Activated naive CD8-positive, alpha-beta T cell treated with anti-CD3 and anti-CD28 coated beads, Interleukin-2, amount 10 ng/mL, durations not matched to agents 7 days and 5 days (primary cell): ENCODE measurements at regions not wholly inside any gene's neighbourhood (a gene's known extent, or its start where the extent isn't known, plus 50 kb on each side); places are given as distances from the start of the nearest gene placed in this dataset.

Experiments used
- ATAC-seq: fragments of 150-1000 bp; cut with Tn5 transposase; one replicate; pipeline ENCODE4 v1.10.0; 2021; ENCODE audit warnings: low read depth, moderate library complexity
- POLR2A ChIA-PET: fragments of 350-600 bp; sonication (Branson Sonifier 250); formaldehyde crosslinking; loops from one replicate; lab custom pipeline; 2021; ENCODE audit warnings: antibody characterized with exemption; lab: Charles Lee
- DNase-seq: peaks from one replicate; pipeline ENCODE4 v3.0.0; 2021
- H3K27ac Mint-ChIP-seq: one replicate; pipeline ENCODE4 v1.8.0; 2022; ENCODE audit warnings: mild to moderate bottlenecking, mixed read lengths
- H3K27me3 Mint-ChIP-seq: one replicate; pipeline ENCODE4 v1.8.0; 2022; ENCODE audit warnings: mild to moderate bottlenecking, moderate library complexity, mixed read lengths
- H3K36me3 Mint-ChIP-seq: one replicate; pipeline ENCODE4 v1.8.0; 2021; ENCODE audit warnings: mild to moderate bottlenecking, mixed read lengths
- H3K4me1 Mint-ChIP-seq: one replicate; pipeline ENCODE4 v1.8.0; 2021; ENCODE audit warnings: mixed read lengths
- H3K4me3 Mint-ChIP-seq: one replicate; pipeline ENCODE4 v1.8.0; 2022; ENCODE audit warnings: mild to moderate bottlenecking, moderate library complexity, mixed read lengths
- H3K9me3 Mint-ChIP-seq: one replicate; pipeline ENCODE4 v1.8.0; 2021; ENCODE audit warnings: mixed read lengths

- DNase-seq = no peak
- no peaks in the 10 kb centered on the region for H3K27me3 Mint-ChIP-seq
- ATAC-seq = no peak
- no peak overlapping the region for H3K4me3 Mint-ChIP-seq
- no peaks in the 10 kb centered on the region for H3K9me3 Mint-ChIP-seq
- no peak overlapping the region for H3K27ac Mint-ChIP-seq
- H3K4me1 Mint-ChIP-seq = no peaks in the 10 kb centered on the region
- POLR2A ChIA-PET = no interaction called here
- H3K36me3 Mint-ChIP-seq = no peaks in the 10 kb centered on the region
Observed at GRCh38 chrX:125378205-125378604, 58.5 kb downstream of the TEX13C start.

- Mint-ChIP-seq H3K27me3 (no peaks in the 10 kb centered on the region), H3K27ac (no peak overlapping the region), H3K36me3 (no peaks in the 10 kb centered on the region), H3K9me3 (no peaks in the 10 kb centered on the region), H3K4me1 (no peaks in the 10 kb centered on the region), H3K4me3 (no peak overlapping the region)
- DNase-seq (no peak), ATAC-seq (no peak)
- POLR2A ChIA-PET = no interaction called here
Observed at GRCh38 chrX:125378770-125379169, 59.1 kb downstream of the TEX13C start.

DNA sequence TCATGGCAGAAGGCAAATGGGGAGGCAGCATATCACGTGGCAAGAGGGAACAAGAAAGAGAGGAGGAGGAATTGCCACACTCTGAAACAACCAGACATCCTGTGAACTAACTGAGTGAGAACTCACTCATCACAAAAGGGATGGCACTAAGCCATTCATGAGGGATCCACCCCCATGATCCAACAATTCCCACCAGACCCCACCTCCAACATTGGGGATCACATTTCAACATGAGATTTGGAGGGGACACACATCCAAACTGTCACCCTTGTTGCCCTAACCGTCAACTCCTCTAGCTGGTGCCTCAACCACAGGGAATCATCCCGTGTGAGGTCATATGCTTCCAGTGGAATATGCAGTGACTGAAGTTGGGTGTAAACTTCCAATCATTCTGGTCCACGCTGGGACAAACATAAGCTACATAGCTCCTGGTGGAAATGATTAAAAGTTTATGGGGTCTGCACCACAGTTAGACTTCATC, 62.5 kb downstream of the TEX13C start:
- H3K9me3 Mint-ChIP-seq = no peaks in the 10 kb centered on the region
- POLR2A ChIA-PET = no interaction called here
- H3K27ac Mint-ChIP-seq = no peak overlapping the region
- no peaks in the 10 kb centered on the region for H3K36me3 Mint-ChIP-seq
- H3K4me3 Mint-ChIP-seq = no peak overlapping the region
- H3K27me3 Mint-ChIP-seq = no peaks in the 10 kb centered on the region
- no peaks in the 10 kb centered on the region for H3K4me1 Mint-ChIP-seq
- no peak for ATAC-seq
- DNase-seq = no peak

DNA sequence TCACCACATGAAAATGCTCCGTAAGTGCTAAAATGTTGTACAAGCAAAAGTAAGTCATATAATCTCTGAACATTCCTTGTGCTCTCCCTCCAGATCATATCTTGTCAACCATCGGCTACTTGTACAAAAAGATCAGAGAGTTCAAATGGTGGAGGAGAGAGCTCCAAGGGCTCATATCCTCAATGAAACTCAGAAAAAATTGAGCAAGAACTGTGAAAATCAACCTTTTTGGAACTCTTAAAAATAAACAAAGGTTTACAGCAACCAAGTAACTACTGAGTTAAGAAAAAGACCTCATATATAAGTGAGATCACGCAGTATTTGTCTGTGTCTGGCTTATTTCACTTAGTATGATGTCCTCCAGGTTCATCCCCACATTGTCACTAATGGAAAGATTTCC, 63.2 kb downstream of the TEX13C start:
- ATAC-seq (no peak), DNase-seq (no peak)
- Mint-ChIP-seq H3K36me3 (no peaks in the 10 kb centered on the region), H3K9me3 (no peaks in the 10 kb centered on the region), H3K27ac (no peak overlapping the region), H3K4me3 (no peak overlapping the region), H3K27me3 (no peaks in the 10 kb centered on the region), H3K4me1 (no peaks in the 10 kb centered on the region)
- POLR2A ChIA-PET = no interaction called here

DNA sequence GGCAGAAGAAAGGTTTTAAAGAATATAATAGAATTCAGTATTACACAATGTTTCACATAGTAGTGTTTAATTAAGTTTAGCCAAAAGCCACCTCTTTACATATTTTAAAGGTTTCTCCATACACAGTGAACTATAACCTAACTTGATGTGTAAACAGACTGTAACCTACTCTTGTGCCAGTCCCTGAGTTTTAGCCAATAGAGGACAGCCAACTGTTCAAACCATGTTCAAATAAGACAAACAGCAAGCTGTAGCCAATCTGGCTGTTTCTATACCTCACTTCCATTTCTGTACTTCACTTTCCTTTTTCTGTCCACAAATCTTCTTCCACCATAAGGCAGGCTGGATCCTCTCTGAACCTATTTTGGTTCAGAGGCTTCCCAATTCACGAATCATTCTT, 65.2 kb downstream of the TEX13C start:
- no peaks in the 10 kb centered on the region for H3K9me3 Mint-ChIP-seq
- H3K4me3 Mint-ChIP-seq = no peak overlapping the region
- POLR2A ChIA-PET = no interaction called here
- H3K27ac Mint-ChIP-seq = no peak overlapping the region
- DNase-seq (no peak), ATAC-seq (no peak)
- no peaks in the 10 kb centered on the region for H3K36me3 Mint-ChIP-seq
- no peaks in the 10 kb centered on the region for H3K27me3 Mint-ChIP-seq
- H3K4me1 Mint-ChIP-seq = no peaks in the 10 kb centered on the region

- H3K36me3 Mint-ChIP-seq = no peaks in the 10 kb centered on the region
- ATAC-seq (no peak), DNase-seq (no peak)
- no peak overlapping the region for H3K4me3 Mint-ChIP-seq
- H3K9me3 Mint-ChIP-seq = no peaks in the 10 kb centered on the region
- POLR2A ChIA-PET = no interaction called here
- no peaks in the 10 kb centered on the region for H3K27me3 Mint-ChIP-seq
- H3K4me1 Mint-ChIP-seq = no peaks in the 10 kb centered on the region
- no peak overlapping the region for H3K27ac Mint-ChIP-seq
Observed at GRCh38 chrX:125387945-125388344, 68.3 kb downstream of the TEX13C start.

DNA sequence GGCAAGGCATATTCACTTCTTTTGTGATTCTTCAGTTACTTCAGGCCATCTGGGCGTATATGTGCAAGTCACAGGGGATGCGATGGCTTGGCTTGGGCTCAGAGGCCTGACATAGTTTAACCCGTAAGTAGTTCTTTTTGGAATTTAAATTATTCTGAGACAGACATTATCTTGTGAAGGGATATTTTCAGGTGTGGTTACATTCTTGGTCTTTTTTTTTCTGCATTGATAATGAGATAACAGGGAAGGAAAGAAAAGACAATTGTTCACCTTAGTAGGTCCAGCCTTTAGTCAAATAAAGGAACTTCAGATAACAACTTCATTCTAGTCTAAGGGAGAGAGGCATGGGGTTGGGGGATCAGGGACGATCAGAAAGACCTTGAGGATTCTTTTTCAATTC, 74.8 kb downstream of the TEX13C start:
- ATAC-seq (no peak), DNase-seq (no peak)
- POLR2A ChIA-PET = no interaction called here
- Mint-ChIP-seq H3K27ac (no peak overlapping the region), H3K9me3 (no peaks in the 10 kb centered on the region), H3K4me1 (no peaks in the 10 kb centered on the region), H3K36me3 (no peaks in the 10 kb centered on the region), H3K27me3 (no peaks in the 10 kb centered on the region), H3K4me3 (no peak overlapping the region)

- ATAC-seq (no peak), DNase-seq (no peak)
- Mint-ChIP-seq H3K27ac (no peak overlapping the region), H3K4me1 (no peaks in the 10 kb centered on the region), H3K9me3 (no peaks in the 10 kb centered on the region), H3K36me3 (no peaks in the 10 kb centered on the region), H3K4me3 (no peak overlapping the region), H3K27me3 (no peaks in the 10 kb centered on the region)
- POLR2A ChIA-PET = interaction anchor here (0.6 kb wide), 1 partner anchor 99 kb away, joined by 3 read pairs; no protein-coding TSS in a partner anchor
Observed at GRCh38 chrX:125395626-125396025, 76.0 kb downstream of the TEX13C start.

- POLR2A ChIA-PET = no interaction called here
- DNase-seq = no peak
- Mint-ChIP-seq H3K27me3 (no peaks in the 10 kb centered on the region), H3K4me1 (no peaks in the 10 kb centered on the region), H3K9me3 (no peaks in the 10 kb centered on the region), H3K4me3 (no peak overlapping the region), H3K27ac (no peak overlapping the region), H3K36me3 (no peaks in the 10 kb centered on the region)
- ATAC-seq = no peak
Observed at GRCh38 chrX:125398959-125399440, 79.3 kb downstream of the TEX13C start.

DNA sequence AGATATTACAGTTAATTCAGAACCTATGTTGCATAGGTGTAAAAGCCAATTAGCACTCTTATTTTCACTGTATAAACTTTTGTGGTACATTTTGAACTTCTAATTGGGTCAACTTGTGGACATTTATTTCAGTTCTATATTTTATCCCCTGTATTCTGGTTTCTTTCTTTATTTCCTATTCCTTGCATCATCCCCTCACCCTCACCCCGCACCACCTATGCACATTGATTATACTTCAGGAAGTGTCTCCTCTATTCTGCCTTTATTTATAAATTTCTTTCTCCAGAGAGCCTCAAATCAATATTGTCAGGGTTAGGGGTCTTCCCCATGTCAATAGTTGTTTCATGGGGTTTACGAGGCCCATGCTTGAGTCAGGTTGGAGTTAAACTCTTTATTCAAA, 83.1 kb downstream of the TEX13C start:
- Mint-ChIP-seq H3K4me3 (no peak overlapping the region), H3K4me1 (no peaks in the 10 kb centered on the region), H3K27ac (no peak overlapping the region), H3K36me3 (no peaks in the 10 kb centered on the region), H3K9me3 (peaks cover 1% of the 10 kb centered on the region), H3K27me3 (no peaks in the 10 kb centered on the region)
- ATAC-seq (no peak), DNase-seq (no peak)
- POLR2A ChIA-PET = no interaction called here

DNA sequence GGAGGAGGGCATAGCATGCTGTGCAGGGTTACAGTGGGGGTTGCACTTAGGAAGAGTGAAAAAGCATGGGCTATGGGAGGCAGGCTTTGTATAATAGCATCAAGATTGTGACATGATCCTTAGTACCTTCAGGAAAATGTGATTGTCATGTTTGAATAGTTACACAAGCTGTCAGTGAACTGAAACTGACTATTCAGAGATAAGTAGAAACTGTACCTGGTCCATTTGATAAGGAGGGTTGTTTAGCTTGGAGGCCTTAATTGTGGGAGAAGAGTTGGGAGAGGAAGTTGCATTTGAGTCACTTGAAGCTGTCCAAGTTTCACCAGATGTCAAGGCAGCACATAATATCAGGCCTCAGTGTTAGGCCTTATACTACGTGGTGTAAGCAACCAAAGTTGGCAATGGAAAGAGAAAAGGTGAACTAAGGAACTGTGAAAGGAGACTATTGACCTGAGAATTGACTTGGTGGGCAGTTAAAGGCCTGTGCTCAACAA, 85.0 kb downstream of the TEX13C start:
- no peak for DNase-seq
- no peak for ATAC-seq
- Mint-ChIP-seq H3K27me3 (no peaks in the 10 kb centered on the region), H3K4me1 (no peaks in the 10 kb centered on the region), H3K27ac (no peak overlapping the region), H3K4me3 (no peak overlapping the region), H3K9me3 (peaks cover 1% of the 10 kb centered on the region), H3K36me3 (no peaks in the 10 kb centered on the region)
- POLR2A ChIA-PET = no interaction called here

GRCh38 chrX:125405339-125405738, 85.7 kb downstream of the TEX13C start:
- H3K27me3 Mint-ChIP-seq = no peaks in the 10 kb centered on the region

DNA sequence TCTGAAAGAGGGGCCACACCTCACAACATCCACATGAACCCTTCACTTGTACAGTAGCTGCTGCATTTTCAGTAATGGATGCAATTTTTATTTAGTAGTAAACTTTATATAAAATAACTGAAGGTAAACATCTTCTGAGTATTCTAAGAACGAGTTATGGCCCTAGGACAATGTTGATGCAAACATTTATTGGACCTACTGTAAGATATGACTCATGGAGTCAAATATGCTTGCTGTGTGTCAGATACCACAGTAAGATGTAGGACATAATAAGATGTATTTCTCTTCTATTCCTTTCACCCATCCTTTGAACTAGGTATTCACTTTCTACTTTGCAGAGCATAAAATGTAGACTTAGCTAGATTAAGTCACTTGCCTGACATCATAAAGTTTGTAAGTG, 87.6 kb downstream of the TEX13C start:
- peaks cover 1% of the 10 kb centered on the region for H3K9me3 Mint-ChIP-seq
- H3K4me1 Mint-ChIP-seq = no peaks in the 10 kb centered on the region
- no peak overlapping the region for H3K27ac Mint-ChIP-seq
- no peaks in the 10 kb centered on the region for H3K27me3 Mint-ChIP-seq
- POLR2A ChIA-PET = no interaction called here
- H3K4me3 Mint-ChIP-seq = no peak overlapping the region
- no peak for ATAC-seq
- H3K36me3 Mint-ChIP-seq = no peaks in the 10 kb centered on the region
- no peak for DNase-seq

More at GRCh38 chrX:125405339-125405738, 85.7 kb downstream of the TEX13C start:
- Mint-ChIP-seq H3K4me3 (no peak overlapping the region), H3K27ac (no peak overlapping the region), H3K9me3 (peaks cover 1% of the 10 kb centered on the region), H3K36me3 (no peaks in the 10 kb centered on the region), H3K4me1 (no peaks in the 10 kb centered on the region)
- ATAC-seq (no peak), DNase-seq (no peak)
- POLR2A ChIA-PET = interaction anchor here (0.6 kb wide), 1 partner anchor 1562 kb away, joined by 3 read pairs; no protein-coding TSS in a partner anchor

GRCh38 chrX:125420809-125421208, 101.1 kb downstream of the TEX13C start:
- Mint-ChIP-seq H3K36me3 (no peaks in the 10 kb centered on the region), H3K9me3 (no peaks in the 10 kb centered on the region), H3K27me3 (peaks cover 2% of the 10 kb centered on the region), H3K27ac (no peak overlapping the region), H3K4me1 (no peaks in the 10 kb centered on the region), H3K4me3 (no peak overlapping the region)
- ATAC-seq (no peak), DNase-seq (no peak)
- POLR2A ChIA-PET = no interaction called here
